ENCODE measurements at regions not wholly inside any gene's neighbourhood (a gene's known extent, or its start where the extent isn't known, plus 50 kb on each side); places are given as distances from the start of the nearest gene placed in this dataset.

GRCh38 chr11:39772525-39773137 lies 1686.8 kb downstream of the LRRC4C start:
- Histone ChIP-seq H3K4me1 (ENCODE audit: control insufficient read depth in 4 of 4, insufficient read depth in 4 of 4, low read length in 3 of 4) (peaks cover 0 to 19% (median 8%) of the 10 kb centered on the region in 4 donors), H3K36me3 (ENCODE audit: control insufficient read depth in 4 of 4, insufficient read depth in 3 of 4, low read depth in 1 of 4, low read length in 3 of 4) (no peaks in the 10 kb centered on the region), H3K27ac (ENCODE audit: low read depth in 1 of 2, low read length in 2 of 2) (no peak overlapping the region), H3K27me3 (ENCODE audit: control insufficient read depth in 4 of 4, insufficient read depth in 4 of 4, low read length in 3 of 4) (no peaks in the 10 kb centered on the region), H3K9ac (ENCODE audit: low read depth in 1 of 2, low read length in 2 of 2) (no peak overlapping the region), H3K4me3 (ENCODE audit: low read depth in 1 of 3, low read length in 3 of 3) (no peak overlapping the region), H3K9me3 (ENCODE audit: control insufficient read depth in 4 of 4, low read length in 3 of 4) (no peaks in the 10 kb centered on the region)
- no peak for DNase-seq (ENCODE audit: low spot score)
- WGBS = 88% methylated on average over 1 of the region's 1 CpG
- TF ChIP-seq HNF4G (IDR thresholded peaks at IDR 0.05) (no peak), FOXA2 (IDR thresholded peaks at IDR 0.05) (no peak), SP1 (IDR thresholded peaks at IDR 0.05) (no peak)

- no peak for TF ChIP-seq SP1 (IDR thresholded peaks at IDR 0.05)
- no peak for TF ChIP-seq JUND (IDR thresholded peaks at IDR 0.05)
- TF ChIP-seq TAF1 (conservative IDR thresholded peaks at IDR 0.05) = no peak
- TF ChIP-seq HNF4A (conservative IDR thresholded peaks at IDR 0.05) = no peak
- no peak for TF ChIP-seq FOXA1 (IDR thresholded peaks at IDR 0.05)
- no peak for TF ChIP-seq ZBTB33 (IDR thresholded peaks at IDR 0.05)
- no peak for TF ChIP-seq EGR1 (IDR thresholded peaks at IDR 0.05; ENCODE audit: low read depth in 2 of 2)
- TF ChIP-seq HNF4G (IDR thresholded peaks at IDR 0.05) = no peak
- TF ChIP-seq MAX (IDR thresholded peaks at IDR 0.05) = no peak
- TF ChIP-seq NR2F2 (IDR thresholded peaks at IDR 0.05) = no peak
- TF ChIP-seq GABPA (IDR thresholded peaks at IDR 0.05 in 1 of 2, conservative IDR thresholded peaks at IDR 0.05 in 1 of 2) = no peak
- TF ChIP-seq ATF3 (IDR thresholded peaks at IDR 0.05) = no peak
- no peak for TF ChIP-seq CTCF (IDR thresholded peaks at IDR 0.05; ENCODE audit: low read depth, low read length, missing input control)
- TF ChIP-seq REST (IDR thresholded peaks at IDR 0.05) = no peak
- H3K27me3 ChIP-seq (ENCODE audit: control insufficient read depth in 4 of 4, insufficient read depth in 4 of 4, low read length in 3 of 4) = no peaks in the 10 kb centered on the region
- no peak overlapping the region for H3K27ac ChIP-seq (ENCODE audit: low read depth in 1 of 2, low read length in 2 of 2)
- H3K9me3 ChIP-seq (ENCODE audit: control insufficient read depth in 4 of 4, low read length in 3 of 4) = no peaks in the 10 kb centered on the region
- 42% methylated on average over 1 of the region's 1 CpG for WGBS
- no peak overlapping the region for H3K9ac ChIP-seq (ENCODE audit: low read depth in 1 of 2, low read length in 2 of 2)
- no peak overlapping the region for H3K4me3 ChIP-seq (ENCODE audit: low read depth in 1 of 3, low read length in 3 of 3)
- peaks cover 0 to 5% (median 0%) of the 10 kb centered on the region in 4 donors for H3K4me1 ChIP-seq (ENCODE audit: control insufficient read depth in 4 of 4, insufficient read depth in 4 of 4, low read length in 3 of 4)
- no peaks in the 10 kb centered on the region for H3K36me3 ChIP-seq (ENCODE audit: control insufficient read depth in 4 of 4, insufficient read depth in 3 of 4, low read depth in 1 of 4, low read length in 3 of 4)
- DNase-seq (ENCODE audit: low spot score) = no peak
These were observed 1691.2 kb downstream of the LRRC4C start for GRCh38 chr11:39768214-39768613.

All from liver (tissue), 8 donors.